ENCODE measurements at regions not wholly inside any gene's neighbourhood (a gene's known extent, or its start where the extent isn't known, plus 50 kb on each side); places are given as distances from the start of the nearest gene placed in this dataset.

DNA sequence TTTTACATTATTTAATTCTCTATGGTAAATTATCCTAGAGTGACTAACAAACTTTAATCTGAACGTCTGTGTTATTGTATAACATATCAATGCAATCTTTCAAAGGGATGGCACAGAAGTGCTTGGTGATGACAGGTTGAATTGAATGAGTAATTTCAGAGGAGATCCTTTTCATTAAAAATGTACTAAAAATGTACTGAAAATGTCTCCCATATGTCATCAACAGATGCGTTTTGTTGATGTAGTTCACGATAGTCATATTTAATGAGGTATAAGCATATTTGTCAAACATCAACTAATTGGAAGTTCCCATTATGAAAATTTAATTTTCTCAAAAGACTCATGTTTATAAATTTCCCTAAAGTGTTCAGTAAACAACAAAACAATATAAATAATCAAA, 1434.7 kb upstream of the PCDH20 start:
- intact Hi-C loops (cut with DNase I) = no loop called here

DNA sequence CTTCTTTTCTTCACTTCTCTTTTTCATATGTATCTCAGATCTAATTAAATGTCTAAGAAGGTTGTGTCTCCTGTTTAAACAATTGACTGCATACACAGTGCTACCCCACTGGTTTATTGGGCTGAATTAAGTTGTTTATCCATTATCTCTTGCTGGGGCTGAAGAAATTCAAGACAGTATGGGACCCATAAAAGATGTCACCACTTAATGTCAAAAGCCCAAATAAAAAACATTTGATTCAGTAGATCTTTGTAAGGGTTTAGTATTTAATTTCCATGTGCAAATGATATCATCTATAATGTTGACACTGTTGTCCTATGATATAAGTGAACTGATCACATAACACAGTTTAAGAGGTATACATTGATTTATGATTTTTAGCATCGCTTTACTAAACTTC, 1431.9 kb upstream of the PCDH20 start:
- TF ChIP-seq, protein P1, sequence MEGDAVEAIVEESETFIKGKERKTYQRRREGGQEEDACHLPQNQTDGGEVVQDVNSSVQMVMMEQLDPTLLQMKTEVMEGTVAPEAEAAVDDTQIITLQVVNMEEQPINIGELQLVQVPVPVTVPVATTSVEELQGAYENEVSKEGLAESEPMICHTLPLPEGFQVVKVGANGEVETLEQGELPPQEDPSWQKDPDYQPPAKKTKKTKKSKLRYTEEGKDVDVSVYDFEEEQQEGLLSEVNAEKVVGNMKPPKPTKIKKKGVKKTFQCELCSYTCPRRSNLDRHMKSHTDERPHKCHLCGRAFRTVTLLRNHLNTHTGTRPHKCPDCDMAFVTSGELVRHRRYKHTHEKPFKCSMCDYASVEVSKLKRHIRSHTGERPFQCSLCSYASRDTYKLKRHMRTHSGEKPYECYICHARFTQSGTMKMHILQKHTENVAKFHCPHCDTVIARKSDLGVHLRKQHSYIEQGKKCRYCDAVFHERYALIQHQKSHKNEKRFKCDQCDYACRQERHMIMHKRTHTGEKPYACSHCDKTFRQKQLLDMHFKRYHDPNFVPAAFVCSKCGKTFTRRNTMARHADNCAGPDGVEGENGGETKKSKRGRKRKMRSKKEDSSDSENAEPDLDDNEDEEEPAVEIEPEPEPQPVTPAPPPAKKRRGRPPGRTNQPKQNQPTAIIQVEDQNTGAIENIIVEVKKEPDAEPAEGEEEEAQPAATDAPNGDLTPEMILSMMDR (IDR thresholded peaks at IDR 0.05) = no peak
- intact Hi-C loops (cut with DNase I) = no loop called here
- Histone ChIP-seq H3K4me3 (no peak overlapping the region), H3K4me1 (no peaks in the 10 kb centered on the region), H3K27ac (no peak overlapping the region), H3K27me3 (no peaks in the 10 kb centered on the region), H3K9me3 (no peaks in the 10 kb centered on the region), H3K36me3 (no peaks in the 10 kb centered on the region)
- ATAC-seq = no peak
- no peak for FAIRE-seq
- no peak for DNase-seq
- 94 to 97% methylated on average over 1 of the region's 1 CpG for WGBS, 2 donors

More for the DNA sequence above, 1434.7 kb upstream of the PCDH20 start:
- H3K4me1 ChIP-seq = no peaks in the 10 kb centered on the region
- no peak overlapping the region for H3K4me3 ChIP-seq
- FAIRE-seq (no peak), ATAC-seq (no peak), DNase-seq (no peak)
- no peaks in the 10 kb centered on the region for H3K27me3 ChIP-seq
- no peak overlapping the region for H3K27ac ChIP-seq
- TF ChIP-seq, protein P1 (IDR thresholded peaks at IDR 0.05) = no peak
- WGBS, 2 donors = 67 to 72% methylated on average over 3 of the region's 3 CpGs
- H3K9me3 ChIP-seq = no peaks in the 10 kb centered on the region
- H3K36me3 ChIP-seq = no peaks in the 10 kb centered on the region

DNA sequence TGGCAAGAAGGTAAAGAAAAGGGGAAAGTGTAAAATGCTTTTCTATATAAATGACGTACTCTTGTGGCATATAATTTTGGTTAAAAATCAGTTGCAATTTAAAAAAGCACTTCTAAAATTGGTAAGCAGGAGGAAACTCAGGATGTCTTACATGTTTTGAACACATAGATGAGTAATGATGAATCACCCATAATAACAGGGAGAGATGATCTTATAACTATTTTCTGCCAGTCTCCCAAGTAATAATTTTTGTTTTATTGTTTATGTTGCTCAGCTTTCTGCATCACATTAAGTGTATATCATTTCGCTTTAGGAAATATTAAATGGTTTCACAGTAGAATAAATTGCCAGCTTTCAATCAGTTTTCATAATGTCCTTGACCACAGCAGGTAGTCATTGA, 1430.7 kb upstream of the PCDH20 start:
- WGBS, 2 donors = 81 to 82% methylated on average over 2 of the region's 2 CpGs

DNA sequence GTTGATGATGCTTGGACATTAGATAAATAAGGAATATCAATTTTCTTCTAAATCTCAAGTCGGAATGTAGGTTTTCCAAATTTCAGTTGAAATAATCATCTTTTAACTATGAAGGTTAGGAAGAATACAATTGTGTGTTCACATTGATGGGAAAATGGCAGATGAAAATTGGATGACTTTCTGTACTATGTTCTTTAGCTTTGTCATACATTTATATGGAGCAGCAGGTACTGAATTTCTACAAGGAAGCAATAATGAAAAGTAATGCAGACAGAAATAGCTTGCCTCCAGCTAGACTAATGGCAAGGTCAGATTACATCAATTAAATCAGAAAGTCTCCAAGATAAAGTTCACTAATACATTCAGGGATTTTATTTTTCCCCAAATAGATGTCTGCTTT, 1423.7 kb upstream of the PCDH20 start:
- TF ChIP-seq, protein P1 (IDR thresholded peaks at IDR 0.05) = no peak
- DNase-seq = no peak
- intact Hi-C loops (cut with DNase I) = no loop called here

More for the DNA sequence above, 1430.7 kb upstream of the PCDH20 start:
- Histone ChIP-seq H3K4me3 (no peak overlapping the region), H3K4me1 (no peaks in the 10 kb centered on the region), H3K36me3 (no peaks in the 10 kb centered on the region), H3K9me3 (no peaks in the 10 kb centered on the region), H3K27me3 (no peaks in the 10 kb centered on the region), H3K27ac (no peak overlapping the region)
- DNase-seq (no peak), ATAC-seq (no peak), FAIRE-seq (no peak)
- intact Hi-C loops (cut with DNase I) = no loop called here
- TF ChIP-seq, protein P1 (IDR thresholded peaks at IDR 0.05) = no peak

GRCh38 chr13:62838929-62839328, 1423.3 kb upstream of the PCDH20 start:
- no peaks in the 10 kb centered on the region for H3K9me3 ChIP-seq
- intact Hi-C loops (cut with DNase I) = no loop called here
- TF ChIP-seq, protein P1 (IDR thresholded peaks at IDR 0.05) = no peak
- no peak for DNase-seq
- no peaks in the 10 kb centered on the region for H3K4me1 ChIP-seq
- FAIRE-seq = no peak
- H3K4me3 ChIP-seq = no peak overlapping the region
- no peaks in the 10 kb centered on the region for H3K27me3 ChIP-seq
- H3K36me3 ChIP-seq = no peaks in the 10 kb centered on the region
- no peak for ATAC-seq
- H3K27ac ChIP-seq = no peak overlapping the region

More for the DNA sequence above, 1423.7 kb upstream of the PCDH20 start:
- Histone ChIP-seq H3K27me3 (no peaks in the 10 kb centered on the region), H3K4me3 (no peak overlapping the region), H3K36me3 (no peaks in the 10 kb centered on the region), H3K4me1 (no peaks in the 10 kb centered on the region), H3K27ac (no peak overlapping the region), H3K9me3 (no peaks in the 10 kb centered on the region)
- FAIRE-seq = no peak
- 78 to 88% methylated on average over 1 of the region's 1 CpG for WGBS, 2 donors
- no peak for ATAC-seq

All from pancreas (tissue), 10 donors.